GM21423 (cell line): ENCODE measurements at regions not wholly inside any gene's neighbourhood (a gene's known extent, or its start where the extent isn't known, plus 50 kb on each side); places are given as distances from the start of the nearest gene placed in this dataset.

Experiments used
- ATAC-seq: cut with Tn5 transposase; IDR thresholded peaks from one replicate; pipeline ENCODE4 v1.9.1; 2021; ENCODE audit warnings: mild to moderate bottlenecking, moderate library complexity; ENCODE audit not compliant: unreplicated experiment

GRCh38 chr7:125678771-125679170, 749.1 kb upstream of the POT1 start:
- no peak for ATAC-seq

GRCh38 chr7:125675640-125676039, 746.0 kb upstream of the POT1 start:
- no peak for ATAC-seq

GRCh38 chr7:125675169-125675568, 745.5 kb upstream of the POT1 start:
- no peak for ATAC-seq

GRCh38 chr7:125670926-125671572, 741.4 kb upstream of the POT1 start:
- ATAC-seq, result no peak

- ATAC-seq, result no peak
Measured at GRCh38 chr7:125668321-125668993, 738.8 kb upstream of the POT1 start.

GRCh38 chr7:125664625-125665024, 735.0 kb upstream of the POT1 start:
- ATAC-seq, result no peak

- ATAC-seq, result no peak
Measured at GRCh38 chr7:125663961-125664360, 734.3 kb upstream of the POT1 start.

GRCh38 chr7:125661677-125662076, 732.1 kb upstream of the POT1 start:
- ATAC-seq, result no peak

GRCh38 chr7:125661006-125661405, 731.4 kb upstream of the POT1 start:
- no peak for ATAC-seq

GRCh38 chr7:125654076-125654475, 724.5 kb upstream of the POT1 start:
- no peak for ATAC-seq

- ATAC-seq, result no peak
Measured at GRCh38 chr7:125651823-125652528, 722.4 kb upstream of the POT1 start.

- no peak for ATAC-seq
Measured at GRCh38 chr7:125648543-125648942, 718.9 kb upstream of the POT1 start.

- no peak for ATAC-seq
Measured at GRCh38 chr7:125645770-125646169, 716.1 kb upstream of the POT1 start.

- no peak for ATAC-seq
Measured at GRCh38 chr7:125644109-125644508, 714.5 kb upstream of the POT1 start.

GRCh38 chr7:125643302-125643701, 713.7 kb upstream of the POT1 start:
- no peak for ATAC-seq

- ATAC-seq, result no peak
Measured at GRCh38 chr7:125641884-125642283, 712.3 kb upstream of the POT1 start.

GRCh38 chr7:125636320-125636962, 706.8 kb upstream of the POT1 start:
- ATAC-seq, result no peak

GRCh38 chr7:125618516-125618915, 688.9 kb upstream of the POT1 start:
- no peak for ATAC-seq

- ATAC-seq, result no peak
Measured at GRCh38 chr7:125611582-125611981, 682.0 kb upstream of the POT1 start.

GRCh38 chr7:125606671-125607070, 677.0 kb upstream of the POT1 start:
- no peak for ATAC-seq

- no peak for ATAC-seq
Measured at GRCh38 chr7:125605241-125605640, 675.6 kb upstream of the POT1 start.

- no peak for ATAC-seq
Measured at GRCh38 chr7:125602441-125602840, 672.8 kb upstream of the POT1 start.
